NCI-H1694 (cell line): ENCODE measurements at regions not wholly inside any gene's neighbourhood (a gene's known extent, or its start where the extent isn't known, plus 50 kb on each side); places are given as distances from the start of the nearest gene placed in this dataset.

Source experiments
- DNase-seq: peaks from one replicate; lab custom pipeline; 2025; lab: John Stamatoyannopoulos, UW

DNA sequence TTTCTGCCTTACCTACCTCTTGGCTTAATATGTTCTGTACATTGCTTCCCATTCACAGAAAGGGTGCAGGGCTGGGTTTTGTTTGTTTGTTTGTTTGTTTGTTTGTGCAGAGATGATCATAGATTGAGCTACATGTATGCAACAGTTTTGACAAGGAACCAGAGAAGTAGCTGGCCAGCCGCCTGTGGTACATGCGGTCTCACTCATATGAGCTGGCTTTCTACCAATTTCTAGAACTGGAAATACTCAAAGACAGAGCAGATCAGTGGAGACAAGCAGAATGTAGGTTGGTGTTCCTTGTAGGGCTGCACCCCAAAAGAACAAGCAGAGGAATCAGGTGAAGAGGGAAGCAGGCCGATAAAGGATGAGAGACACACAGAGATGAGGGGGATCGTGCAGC, 502.7 kb downstream of the SOX2 start:
- no peak for DNase-seq

DNA sequence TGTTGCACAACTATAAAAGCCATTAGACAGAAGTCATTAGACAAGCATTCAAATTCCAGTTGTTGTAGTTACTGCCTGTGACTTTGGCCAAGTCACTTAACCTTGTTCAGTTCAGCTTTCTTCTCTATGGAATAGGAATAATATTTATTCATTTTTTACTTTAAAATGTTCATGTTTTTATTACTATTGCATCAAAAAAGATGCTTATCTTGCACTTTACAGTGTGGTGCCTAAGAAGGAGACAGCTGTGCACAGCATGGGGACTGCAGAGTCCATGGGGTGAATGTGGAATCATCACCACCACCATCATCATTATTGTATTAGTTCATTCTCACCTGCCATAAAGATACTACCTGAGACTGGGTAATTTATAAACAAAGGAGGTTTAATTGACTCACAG, 504.2 kb downstream of the SOX2 start:
- DNase-seq = no peak

- DNase-seq = no peak
Measured at GRCh38 chr3:182216311-182216970, 504.7 kb downstream of the SOX2 start.

GRCh38 chr3:182220013-182220412, 508.3 kb downstream of the SOX2 start:
- DNase-seq = no peak

GRCh38 chr3:182220471-182220870, 508.7 kb downstream of the SOX2 start:
- DNase-seq = no peak

DNA sequence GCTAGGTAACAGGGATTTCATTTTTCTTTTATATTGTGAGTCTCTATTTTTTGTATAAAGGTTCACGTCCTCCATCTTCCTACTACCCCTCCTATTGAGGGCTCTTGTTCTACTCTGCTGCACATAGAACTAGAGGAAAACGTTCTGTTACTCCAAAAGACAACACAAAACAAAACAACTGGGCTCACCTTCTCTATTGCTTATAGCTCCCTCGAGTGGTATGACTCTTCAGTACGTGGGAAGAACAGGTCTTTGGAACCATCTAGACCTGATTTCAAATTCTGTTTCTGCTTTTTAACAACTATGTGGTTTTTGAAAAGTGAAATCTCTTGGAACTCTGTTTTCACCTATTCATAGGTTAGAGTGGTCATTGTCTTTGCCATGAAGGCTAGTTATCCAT, 515.3 kb downstream of the SOX2 start:
- DNase-seq = no peak

DNA sequence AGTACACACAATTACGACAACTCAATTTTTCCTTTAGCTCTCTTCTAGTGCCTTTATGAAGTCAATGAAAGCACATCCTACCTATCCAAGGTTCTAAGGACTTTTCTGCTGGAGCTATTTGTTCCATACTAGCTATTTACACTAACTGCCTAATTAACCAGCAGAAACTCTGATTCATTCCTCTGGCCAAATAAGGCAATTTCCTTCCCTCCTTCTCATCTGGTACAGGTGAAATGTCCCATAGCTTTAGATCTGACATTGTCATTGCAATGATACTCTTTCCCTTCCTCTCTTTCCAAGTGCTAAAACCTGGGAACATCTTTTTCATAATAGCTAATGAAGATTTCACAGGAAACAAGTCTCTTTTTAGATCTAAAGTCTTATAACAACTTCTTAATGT, 521.7 kb downstream of the SOX2 start:
- DNase-seq = no peak

GRCh38 chr3:182233957-182234356, 522.2 kb downstream of the SOX2 start:
- no peak for DNase-seq

DNA sequence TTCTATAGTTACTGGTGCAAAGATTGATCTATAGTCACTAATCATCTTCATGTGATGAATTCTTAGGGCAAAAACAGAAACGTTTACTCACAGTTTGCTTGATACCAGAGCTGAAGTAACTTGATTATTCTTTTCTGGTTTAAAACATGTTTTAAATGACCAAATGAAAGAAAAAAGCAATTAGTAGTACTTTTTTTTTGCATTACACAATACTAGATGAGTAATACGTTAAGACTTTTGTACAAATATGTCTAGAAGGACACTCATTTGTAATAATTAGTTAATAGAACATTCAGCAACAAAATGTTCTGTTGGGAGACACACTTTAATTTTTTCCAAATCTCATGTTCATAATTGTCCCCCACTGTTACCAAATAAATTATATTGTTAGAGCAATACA, 523.2 kb downstream of the SOX2 start:
- DNase-seq = no peak

DNA sequence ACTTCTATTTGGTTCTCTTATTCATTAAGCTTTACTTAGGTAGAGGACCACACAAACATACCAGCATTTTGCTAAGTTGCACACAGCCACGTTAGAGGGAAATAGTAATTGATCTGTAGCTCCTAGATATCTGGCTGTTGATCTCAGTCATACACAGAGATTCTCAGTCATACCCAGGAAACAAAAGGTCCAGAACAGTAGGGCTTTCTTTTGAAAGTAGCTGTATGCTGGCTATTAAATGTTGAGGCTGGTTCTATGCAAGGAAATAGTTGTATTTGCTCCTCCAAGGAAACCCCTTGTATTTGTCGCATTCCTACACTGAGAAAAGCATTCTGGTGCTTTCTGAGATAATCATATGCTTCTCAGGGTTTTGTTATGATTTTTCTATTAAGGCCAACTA, 523.8 kb downstream of the SOX2 start:
- no peak for DNase-seq

DNA sequence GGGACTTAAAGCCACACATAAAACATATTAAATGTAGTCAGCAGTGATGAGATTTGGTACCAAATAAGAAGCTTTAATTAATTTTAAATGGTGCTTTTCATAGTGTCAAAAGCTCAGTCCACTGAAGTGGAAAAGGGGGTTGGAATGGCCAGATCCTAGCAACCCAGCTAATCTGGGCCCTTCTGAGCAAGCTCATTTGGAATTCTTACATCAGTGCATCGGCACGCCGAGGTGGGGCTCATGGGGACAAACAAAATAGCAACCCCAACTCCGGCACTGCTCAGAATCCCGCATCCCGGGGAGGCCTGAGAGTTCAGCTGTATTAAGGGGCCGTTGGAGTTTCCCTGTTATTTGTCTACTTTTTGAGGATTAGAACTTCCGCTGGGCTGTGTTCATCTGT, 526.4 kb downstream of the SOX2 start:
- DNase-seq = no peak

DNA sequence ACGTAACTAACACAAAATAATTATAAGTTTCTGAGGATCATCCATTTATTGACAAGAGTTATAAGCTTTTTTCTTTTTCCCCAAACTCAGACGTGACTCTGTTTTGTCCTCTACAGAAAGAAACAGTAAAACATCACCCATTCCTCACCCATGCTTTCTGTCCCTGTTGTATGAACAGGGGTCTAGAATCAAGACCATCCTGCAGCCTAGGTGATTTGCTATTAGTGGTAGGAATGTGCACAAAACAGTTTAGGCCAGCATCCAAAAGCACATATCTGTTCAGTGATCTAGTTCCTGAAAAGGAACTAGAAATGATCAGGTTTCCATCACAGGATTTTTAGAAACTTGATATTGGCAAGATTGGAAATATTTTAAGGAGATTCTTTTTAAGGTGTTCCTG, 527.6 kb downstream of the SOX2 start:
- no peak for DNase-seq

DNA sequence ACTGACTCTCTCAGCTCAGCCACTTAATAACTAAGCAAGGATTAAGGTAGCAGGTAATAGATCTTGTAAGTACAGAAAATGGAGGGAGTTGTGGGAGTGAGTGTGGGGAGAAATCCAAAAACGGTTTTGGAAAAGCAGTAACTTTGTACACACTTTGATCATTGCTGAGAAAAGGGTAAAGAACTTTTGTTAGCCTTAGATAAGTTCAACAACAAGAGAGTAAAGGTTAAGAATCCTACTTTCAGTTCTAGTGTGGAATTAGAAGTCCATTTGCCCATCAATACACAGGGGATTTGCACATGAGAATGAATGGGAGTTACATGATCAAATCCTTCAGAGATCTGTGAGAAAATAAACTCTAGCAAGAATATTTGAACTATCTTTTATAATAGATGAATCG, 528.7 kb downstream of the SOX2 start:
- no peak for DNase-seq

DNA sequence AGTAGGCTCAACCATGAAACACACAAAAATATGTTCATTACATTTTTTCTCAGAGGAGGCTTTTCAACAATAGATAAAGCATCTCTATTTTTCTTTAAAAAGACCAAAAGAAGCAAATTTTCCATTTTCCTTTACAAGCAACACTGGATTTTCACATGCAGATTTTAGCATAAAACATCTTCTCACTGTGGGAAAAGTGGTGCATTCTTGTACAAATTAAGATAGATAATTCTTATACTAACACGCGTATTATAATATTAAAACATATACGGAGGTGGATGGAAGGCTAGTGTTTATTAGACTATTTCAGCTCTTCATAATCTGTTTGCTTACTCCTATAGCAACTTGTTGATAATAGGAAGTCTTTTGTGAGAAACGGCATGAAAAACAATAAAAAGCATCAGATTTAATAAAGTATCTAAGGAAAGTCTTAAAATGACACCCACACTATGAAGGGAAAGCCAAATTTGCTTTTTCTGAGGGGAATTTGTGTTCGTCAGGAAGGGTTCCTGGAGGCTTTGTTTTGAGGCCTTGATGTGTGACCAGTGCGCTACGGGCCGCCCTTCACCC, 529.6 kb downstream of the SOX2 start:
- no peak for DNase-seq

DNA sequence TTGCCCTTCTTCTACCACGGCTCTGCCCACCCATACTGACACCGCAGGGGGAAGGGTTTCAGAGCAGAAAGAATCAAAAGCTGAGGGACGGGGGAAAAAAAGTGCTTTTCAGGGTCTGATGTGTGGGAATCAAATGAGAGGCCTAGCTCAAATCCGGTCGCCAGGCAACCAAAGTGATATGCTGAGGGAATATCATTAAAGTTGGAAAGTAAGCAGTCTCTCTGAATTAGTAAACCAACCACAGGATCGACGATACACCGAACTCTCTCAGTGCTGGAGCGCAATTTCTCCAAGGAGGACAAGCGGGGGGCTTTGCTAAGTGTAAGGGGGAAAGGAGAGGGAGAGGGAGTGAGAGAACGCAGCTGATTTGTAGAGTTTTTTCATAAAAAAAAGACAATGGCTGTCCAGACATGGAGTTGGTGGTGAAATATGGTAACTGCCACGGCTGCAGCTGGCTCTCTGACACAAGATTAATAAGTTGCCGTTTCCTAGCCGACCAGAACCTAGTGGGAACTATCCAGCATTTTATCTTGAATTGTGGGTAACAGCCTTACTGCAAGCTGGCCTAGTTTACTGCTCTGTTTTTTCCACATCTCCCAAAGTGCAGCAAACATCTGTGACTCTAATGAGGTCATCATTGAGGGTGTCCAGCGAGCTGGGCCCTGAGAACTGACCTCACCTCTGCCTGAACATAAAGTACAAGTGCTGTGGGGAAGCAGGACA, 530.2 kb downstream of the SOX2 start:
- no peak for DNase-seq

GRCh38 chr3:182242489-182242942, 530.8 kb downstream of the SOX2 start:
- DNase-seq = no peak

- no peak for DNase-seq
Measured at GRCh38 chr3:182243625-182244024, 531.9 kb downstream of the SOX2 start.

GRCh38 chr3:182244222-182244971, 532.7 kb downstream of the SOX2 start:
- DNase-seq = no peak

DNA sequence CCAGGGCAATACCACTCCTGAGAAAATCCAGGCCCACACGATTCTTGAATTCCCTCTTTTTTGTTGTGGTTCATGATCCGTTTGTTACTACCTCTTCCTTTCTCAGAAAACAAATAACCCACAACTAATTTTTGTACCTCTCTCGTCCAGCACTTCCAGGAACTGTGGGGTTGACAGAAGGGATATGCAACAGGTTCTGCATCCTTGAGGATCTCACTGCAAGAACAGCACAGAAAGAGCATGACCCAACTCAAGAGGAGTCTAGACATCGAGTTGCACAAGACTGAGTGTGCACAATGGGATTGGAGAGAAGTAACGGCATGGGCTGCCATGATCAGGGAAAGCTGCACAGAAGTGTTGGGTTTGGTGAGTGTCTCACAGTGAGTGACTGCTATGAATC, 533.3 kb downstream of the SOX2 start:
- no peak for DNase-seq

DNA sequence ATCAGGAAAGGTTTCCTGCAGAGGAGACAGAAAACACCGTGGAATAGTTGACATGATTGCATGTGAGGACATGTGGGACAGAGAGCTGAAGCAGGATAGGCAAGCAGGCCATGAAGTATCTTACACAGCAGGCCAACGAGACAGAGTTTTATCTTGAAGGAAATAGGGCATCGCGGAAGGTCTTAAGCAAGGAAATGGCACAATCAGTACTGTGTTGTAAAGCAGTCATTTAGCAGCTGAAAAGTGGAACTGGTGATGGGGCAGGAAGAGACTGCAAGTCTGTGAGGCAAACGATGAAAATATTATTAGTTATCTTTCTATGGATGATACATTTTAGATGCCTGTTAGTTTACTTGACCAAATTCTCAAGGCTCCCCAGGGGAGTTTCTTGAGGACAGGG, 535.1 kb downstream of the SOX2 start:
- no peak for DNase-seq

- DNase-seq = no peak
Measured at GRCh38 chr3:182248349-182248880, 536.7 kb downstream of the SOX2 start.

DNA sequence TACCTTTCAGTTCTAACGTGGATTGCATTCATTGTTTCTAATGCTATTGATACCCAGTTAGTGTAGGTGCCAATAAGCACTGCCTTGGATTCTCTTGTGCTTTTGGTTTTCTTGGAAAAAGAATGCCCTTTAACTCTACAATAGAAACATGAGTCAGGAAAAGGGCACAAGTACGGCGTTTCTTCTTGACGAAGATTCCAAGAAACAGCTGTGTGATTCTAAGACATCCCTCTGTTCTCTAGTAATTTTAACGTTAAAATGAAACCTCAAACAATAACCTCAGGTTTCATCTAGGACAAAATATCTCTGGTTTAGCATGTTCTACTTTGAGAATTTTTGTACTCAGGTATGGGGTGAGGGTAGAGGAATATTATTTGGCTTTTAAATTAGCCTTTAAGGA, 540.5 kb upstream of the ATP11B start:
- no peak for DNase-seq

GRCh38 chr3:182255158-182255557, 538.1 kb upstream of the ATP11B start:
- no peak for DNase-seq
